ENCODE measurements at regions not wholly inside any gene's neighbourhood (a gene's known extent, or its start where the extent isn't known, plus 50 kb on each side); places are given as distances from the start of the nearest gene placed in this dataset.
A peak's percentile ranks its signal among the peaks of the same experiment; 100 is the strongest.

- DNase-seq, result no peak
Observed at GRCh38 chr13:40468227-40468838, 198.1 kb downstream of the FOXO1 start.

- DNase-seq, result no peak
Observed at GRCh38 chr13:40469581-40470310, 196.7 kb downstream of the FOXO1 start.

GRCh38 chr13:40470660-40471059, 195.8 kb downstream of the FOXO1 start:
- no peak for DNase-seq

- DNase-seq, result no peak
Observed at GRCh38 chr13:40471076-40471475, 195.4 kb downstream of the FOXO1 start.

GRCh38 chr13:40471911-40472310, 194.5 kb downstream of the FOXO1 start:
- no peak for DNase-seq

- no peak for DNase-seq
Observed at GRCh38 chr13:40472427-40473220, 193.8 kb downstream of the FOXO1 start.

- no peak for DNase-seq
Observed at GRCh38 chr13:40475617-40476016, 190.8 kb downstream of the FOXO1 start.

GRCh38 chr13:40476175-40476958, 190.1 kb downstream of the FOXO1 start:
- no peak for DNase-seq

- DNase-seq, result peak in 4 of 51 donors; percentile 8 to 18 (median 15)
Observed at GRCh38 chr13:40477623-40478608, 188.5 kb downstream of the FOXO1 start.

GRCh38 chr13:40478775-40479174, 187.7 kb downstream of the FOXO1 start:
- DNase-seq, result peak in 3 of 51 donors; percentile 7 to 22 (median 8)

GRCh38 chr13:40479196-40479845, 187.1 kb downstream of the FOXO1 start:
- peak in 50 of 51 donors; percentile 28 to 97 (median 79) for DNase-seq

GRCh38 chr13:40480012-40480914, 186.2 kb downstream of the FOXO1 start:
- peak in 4 of 51 donors; percentile 8 to 39 (median 16) for DNase-seq

GRCh38 chr13:40480915-40481516, 185.4 kb downstream of the FOXO1 start:
- DNase-seq, result no peak

- DNase-seq, result peak in 4 of 51 donors; percentile 8 to 50 (median 18)
Observed at GRCh38 chr13:40483601-40484000, 182.8 kb downstream of the FOXO1 start.

GRCh38 chr13:40484101-40484800, 182.2 kb downstream of the FOXO1 start:
- DNase-seq, result peak in 1 of 51 donors; percentile 44

- DNase-seq, result no peak
Observed at GRCh38 chr13:40484974-40485373, 181.5 kb downstream of the FOXO1 start.
